DMS 273 (cell line): ENCODE measurements at regions not wholly inside any gene's neighbourhood (a gene's known extent, or its start where the extent isn't known, plus 50 kb on each side); places are given as distances from the start of the nearest gene placed in this dataset.

Experiments
- DNase-seq: peaks from one replicate; lab custom pipeline; 2025; ENCODE audit not compliant: unreplicated experiment; lab: John Stamatoyannopoulos, UW

DNA sequence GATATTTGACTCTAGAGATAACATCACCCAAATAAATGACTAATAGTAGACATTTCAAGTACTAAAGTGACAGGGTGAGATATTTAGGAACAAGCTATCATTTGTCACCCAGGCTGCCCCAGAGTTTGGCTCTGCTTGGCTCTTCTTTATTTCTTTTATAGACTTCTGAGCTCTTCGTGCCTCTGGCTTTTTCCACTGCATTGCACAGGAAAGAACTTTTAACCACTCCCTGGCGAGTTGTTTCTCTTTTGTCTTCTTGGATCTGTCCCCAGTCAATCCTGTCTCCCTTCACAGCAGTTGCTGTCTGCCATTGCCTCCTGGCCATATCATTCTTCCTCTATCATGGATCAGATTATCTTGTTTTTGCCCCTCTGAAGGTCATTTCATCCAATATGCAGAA, 339.2 kb upstream of the DCBLD2 start:
- DNase-seq, result no peak

GRCh38 chr3:99236576-99236975, 335.1 kb upstream of the DCBLD2 start:
- no peak for DNase-seq

DNA sequence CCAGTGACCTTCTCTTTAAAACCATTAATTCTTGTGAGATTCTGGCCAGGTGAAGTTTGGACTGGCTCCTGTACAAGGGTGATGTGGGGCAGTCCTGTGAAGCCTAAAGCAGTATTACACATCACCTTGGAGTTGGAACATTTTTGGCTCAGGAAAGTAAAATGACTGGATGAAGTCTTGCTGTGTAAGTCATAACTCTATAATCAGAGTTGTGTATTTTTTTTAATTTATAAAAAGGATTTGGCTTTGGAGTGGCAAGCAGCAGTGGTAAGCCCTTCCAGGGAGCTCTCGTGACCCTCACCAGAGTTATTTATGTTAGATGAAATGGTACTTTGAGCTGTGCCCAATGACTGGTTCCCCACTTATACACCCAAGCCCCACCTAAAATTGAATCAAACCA, 331.2 kb upstream of the DCBLD2 start:
- DNase-seq, result no peak

- no peak for DNase-seq
These were observed 317.0 kb upstream of the DCBLD2 start for GRCh38 chr3:99218468-99218867.

- no peak for DNase-seq
These were observed 311.5 kb upstream of the DCBLD2 start for GRCh38 chr3:99212969-99213368.

DNA sequence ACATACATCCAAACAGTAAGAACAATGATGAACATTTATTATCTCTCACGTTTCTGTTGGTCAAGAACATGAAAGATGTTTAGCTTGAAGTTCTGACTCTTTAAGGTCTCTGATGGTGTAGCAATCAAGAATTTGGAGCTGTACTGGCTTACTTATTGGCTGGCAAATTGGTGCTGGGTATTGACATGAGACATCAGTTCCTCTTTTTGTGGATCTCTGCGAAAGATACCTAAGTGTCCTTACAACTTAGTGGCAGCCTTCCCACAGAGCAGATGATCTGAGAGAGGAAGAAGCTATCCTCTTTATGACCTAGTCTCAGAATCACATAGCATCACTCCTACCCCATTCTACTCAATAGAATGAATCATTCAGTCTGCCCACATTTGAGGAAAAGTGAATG, 309.8 kb upstream of the DCBLD2 start:
- DNase-seq, result no peak

DNA sequence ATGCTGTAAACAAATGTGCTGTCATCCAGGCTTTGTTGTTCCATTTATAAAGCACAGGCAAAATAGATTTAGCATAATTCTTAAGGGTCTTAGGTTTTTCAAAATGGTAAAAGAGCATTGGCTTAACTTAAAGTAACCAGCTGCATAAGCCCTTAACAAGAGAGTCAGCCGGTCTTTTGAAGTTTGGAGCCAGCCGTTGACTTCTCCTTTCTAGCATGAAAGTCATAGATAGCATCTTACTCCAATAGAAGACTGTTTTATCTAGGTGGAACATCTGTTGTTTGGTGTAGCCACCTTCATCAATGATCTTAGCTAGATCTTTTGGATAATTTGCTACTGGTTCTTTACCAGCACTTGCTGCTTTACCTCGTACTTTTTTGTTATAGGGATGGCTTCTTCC, 297.5 kb upstream of the DCBLD2 start:
- DNase-seq, result no peak

DNA sequence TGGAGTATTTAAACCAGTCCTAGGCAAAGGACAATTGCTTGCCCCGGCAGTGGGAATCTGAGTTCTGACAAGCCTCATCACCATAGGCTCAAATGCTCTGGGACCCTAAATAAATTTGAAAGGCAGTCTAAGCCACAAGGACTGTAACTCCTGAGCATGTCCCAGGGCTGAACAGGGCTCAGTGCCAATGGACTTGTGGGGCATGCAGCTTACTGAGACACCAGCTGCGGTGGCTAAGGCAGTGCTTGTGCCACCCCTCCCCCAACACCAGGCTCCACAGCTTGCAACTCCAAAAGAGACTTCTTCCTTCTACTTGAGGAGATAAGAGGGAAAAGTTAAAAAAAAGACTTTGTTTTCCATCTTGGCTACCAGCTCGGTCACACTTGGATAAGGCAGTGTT, 289.7 kb upstream of the DCBLD2 start:
- DNase-seq, result no peak

- no peak for DNase-seq
These were observed 287.4 kb upstream of the DCBLD2 start for GRCh38 chr3:99188936-99189335.

DNA sequence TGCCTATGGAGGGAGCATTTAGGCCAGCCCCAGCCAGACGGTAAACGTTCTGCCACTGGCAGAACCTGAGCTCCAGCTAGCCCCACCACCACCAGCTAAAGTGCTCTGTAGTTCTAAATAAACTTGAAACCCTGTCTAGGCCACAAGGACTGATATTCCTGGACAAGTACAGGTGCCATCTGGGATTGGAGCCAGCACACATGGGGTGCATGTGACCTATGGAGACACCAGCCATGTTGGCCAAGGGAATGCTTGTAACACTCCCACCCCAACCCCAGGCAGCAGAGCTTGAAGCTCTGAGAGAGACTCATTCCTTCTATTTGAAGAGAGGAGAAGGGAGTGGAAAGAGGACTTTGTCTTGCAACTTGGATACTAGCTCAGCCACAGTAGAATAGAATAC, 284.5 kb upstream of the DCBLD2 start:
- no peak for DNase-seq

GRCh38 chr3:99176169-99176964, 274.9 kb upstream of the DCBLD2 start:
- DNase-seq, result no peak

DNA sequence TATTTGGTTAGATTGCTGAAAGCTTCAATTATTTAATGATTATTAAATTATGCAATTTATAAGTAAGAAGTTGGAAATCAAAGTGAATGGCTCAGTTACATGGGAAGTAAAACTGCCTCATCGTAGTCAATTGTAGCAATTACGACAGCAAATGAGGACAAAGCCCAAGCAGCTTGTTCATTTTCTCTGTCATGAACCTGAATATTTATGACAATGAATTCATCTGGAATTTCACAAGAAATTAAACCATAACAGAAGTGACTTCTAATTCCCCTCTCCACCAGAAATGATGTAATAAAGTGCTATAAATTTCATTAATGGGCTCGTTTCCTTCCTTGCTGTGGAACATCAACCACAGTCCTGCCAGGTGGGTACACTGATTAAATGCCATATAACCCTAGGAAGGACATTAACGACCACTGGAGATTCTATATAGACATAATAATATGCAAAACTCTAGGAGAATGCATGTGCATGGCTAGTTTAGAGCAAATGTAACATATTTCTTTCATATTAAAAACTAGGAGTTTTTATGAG, 273.8 kb upstream of the DCBLD2 start:
- no peak for DNase-seq

- DNase-seq, result peak; percentile 72
These were observed 271.5 kb upstream of the DCBLD2 start for GRCh38 chr3:99172736-99173657.

GRCh38 chr3:99171800-99172199, 270.3 kb upstream of the DCBLD2 start:
- DNase-seq, result no peak

DNA sequence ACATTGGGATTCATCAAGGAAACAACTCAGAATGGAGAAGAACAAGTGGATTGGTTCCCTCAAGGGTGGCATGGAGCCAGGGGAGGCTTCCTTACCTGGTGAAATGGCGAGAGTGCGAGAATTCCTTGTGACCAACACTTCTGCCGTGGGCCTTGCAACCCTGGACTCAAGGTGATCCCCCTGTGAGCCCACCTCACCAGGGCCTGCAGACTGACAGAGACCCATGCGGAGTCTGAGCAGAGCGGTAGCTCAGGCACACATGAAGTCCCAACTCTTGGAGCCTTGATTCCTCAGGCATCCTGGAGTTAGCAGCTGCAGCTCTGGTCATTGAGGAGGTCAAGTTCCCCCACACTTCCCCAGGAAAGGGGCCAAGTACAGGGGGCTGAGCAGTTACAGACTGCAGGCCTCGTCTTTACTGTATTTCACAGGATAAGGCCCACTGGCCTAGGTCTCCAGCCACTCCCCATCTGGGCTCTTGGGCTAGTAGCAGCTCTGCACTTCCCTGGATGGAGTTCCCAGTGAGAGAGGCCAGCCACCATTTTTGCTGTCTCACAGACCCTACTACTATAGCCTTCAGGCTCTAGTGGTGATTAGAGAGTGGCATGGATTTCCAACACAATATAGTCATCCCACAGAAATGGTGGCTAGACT, 269.5 kb upstream of the DCBLD2 start:
- DNase-seq, result no peak

- no peak for DNase-seq
These were observed 265.6 kb upstream of the DCBLD2 start for GRCh38 chr3:99167071-99167470.

GRCh38 chr3:99163314-99163713, 261.8 kb upstream of the DCBLD2 start:
- DNase-seq, result no peak

GRCh38 chr3:99159220-99159762, 257.8 kb upstream of the DCBLD2 start:
- no peak for DNase-seq

- no peak for DNase-seq
These were observed 243.5 kb upstream of the DCBLD2 start for GRCh38 chr3:99145031-99145430.

DNA sequence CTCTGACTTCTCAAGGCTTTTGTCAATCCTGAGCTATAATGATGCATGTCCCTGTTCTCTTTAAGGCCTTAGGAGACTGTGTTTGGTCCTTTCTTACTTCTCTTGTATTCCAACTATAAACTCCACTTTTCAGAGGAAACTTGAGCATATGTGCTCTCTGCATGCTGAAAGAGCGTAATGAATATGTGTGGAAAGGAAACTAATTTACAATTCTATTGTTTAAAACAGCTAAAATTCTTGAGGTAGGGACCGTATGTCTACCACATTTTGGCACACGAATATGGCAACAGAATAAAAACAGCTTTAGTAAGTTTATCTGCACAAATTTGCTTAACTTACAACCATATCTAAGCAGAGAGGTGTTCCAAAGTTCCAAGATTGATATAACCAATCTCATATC, 242.0 kb upstream of the DCBLD2 start:
- no peak for DNase-seq

DNA sequence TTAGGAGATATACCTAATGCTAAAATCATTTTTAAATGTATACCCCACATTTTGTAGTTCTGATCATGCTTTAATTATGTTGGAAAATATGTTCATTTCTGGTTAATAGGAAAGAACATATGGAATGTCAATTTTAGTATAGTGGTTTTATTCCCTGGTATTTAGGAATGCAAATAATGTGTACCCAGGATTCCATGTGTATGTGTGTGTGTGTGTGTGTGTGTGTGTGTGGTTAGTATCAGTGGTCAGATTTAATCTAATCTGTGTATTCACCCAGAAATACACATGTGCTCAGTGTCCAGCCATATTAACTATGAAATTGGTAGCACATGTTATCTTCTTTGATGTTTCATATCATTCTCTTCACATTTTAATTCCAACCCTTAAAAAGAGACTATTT, 233.5 kb upstream of the DCBLD2 start:
- no peak for DNase-seq
